K562 (cell line): ENCODE measurements at regions not wholly inside any gene's neighbourhood (a gene's known extent, or its start where the extent isn't known, plus 50 kb on each side); places are given as distances from the start of the nearest gene placed in this dataset.

Source experiments
- ATAC-seq: fragments of 200-7000 bp; cut with Tn5 transposase; 3 replicates; pipeline ENCODE4 v1.9.1; 2020; ENCODE audit warnings: moderate library complexity
- BruUV-seq: library from RNA; stranded (reverse); fragments of 400-500 nt; replicated peaks from 2 replicates; lab custom pipeline; 2021; lab: Mats Ljungman, UMichigan
- CTCF ChIA-PET: fragments of 300-600 bp; formaldehyde crosslinking; extraction: SDS; loops from one replicate; lab custom pipeline; 2021; ENCODE audit warnings: low intra/inter-chr PET ratio; lab: Yijun Ruan, JAX
- POLR2A ChIA-PET: fragments of 300-600, 350-650 bp; sonication (Branson Sonifier 250); formaldehyde crosslinking; extraction: SDS; loops from one replicate; lab custom pipeline; 2021; ENCODE audit warnings: antibody characterized with exemption, inconsistent platforms; lab: Yijun Ruan, JAX
- DNase-seq, 4 experiments: peaks; one replicate each; pipeline versions ENCODE4 v3.0.0 to v3.0.0-alpha.2; 2011 to 2018; ENCODE audit warnings: low spot score in 3 of 4, mixed read lengths in 3 of 4; ENCODE audit errors: extremely low read depth in 1 of 4
- FAIRE-seq: peaks from 2 replicates; lab custom pipeline; 2011; peaks lifted over from hg19 to GRCh38; lab: Jason Lieb, UNC
- H2AFZ ChIP-seq: 2 replicates; pipeline ENCODE4 v1.6.0; 2011; ENCODE audit warnings: low read depth, low read length, control low read depth, inconsistent platforms
- H3K27ac ChIP-seq: fragments of 200-600 bp; 3 replicates; pipeline ENCODE4 v1.8.0; 2011; ENCODE audit warnings: low read depth, mild to moderate bottlenecking, control low read depth, inconsistent platforms, low read length, moderate library complexity, mixed read lengths; ENCODE audit errors: extremely low read depth
- H3K27me3 ChIP-seq, 2 experiments: fragments of 300-600 bp in 1 of 2; 2 replicates in 1 of 2; 3 replicates in 1 of 2; pipeline versions ENCODE4 v1.6.0 to v1.8.0; 2011; ENCODE audit warnings: inconsistent platforms in 2 of 2, low read length in 2 of 2, mild to moderate bottlenecking in 1 of 2, mixed read lengths in 1 of 2, moderate library complexity in 1 of 2; ENCODE audit not compliant: control insufficient read depth in 2 of 2, insufficient read depth in 2 of 2
- H3K36me3 ChIP-seq: fragments of 300-600 bp; 3 replicates; pipeline ENCODE4 v1.8.0; 2011; ENCODE audit warnings: mild to moderate bottlenecking, low read length, inconsistent platforms; ENCODE audit not compliant: control insufficient read depth, insufficient read depth
- H3K4me1 ChIP-seq, 2 experiments: fragments of 200-600 bp in 1 of 2; replicated peaks in 1 of 2; 2 replicates in 1 of 2; 3 replicates in 1 of 2; pipeline versions ENCODE4 v1.5.1 to v1.8.0; 2011; ENCODE audit warnings: inconsistent platforms in 2 of 2, low read length in 2 of 2, mild to moderate bottlenecking in 1 of 2, mixed read lengths in 1 of 2, moderate library complexity in 1 of 2; ENCODE audit not compliant: control insufficient read depth in 2 of 2, insufficient read depth in 2 of 2
- H3K4me2 ChIP-seq: 2 replicates; pipeline ENCODE4 v1.6.1; 2011; ENCODE audit warnings: low read length, control low read depth, inconsistent platforms, mixed read lengths; ENCODE audit not compliant: insufficient read depth
- H3K4me3 ChIP-seq: fragments of 200-600 bp; sonication (generic), shearing (Covaris generic); 2 replicates; pipeline ENCODE4 v1.5.1; 2016; ENCODE audit warnings: control low read depth, inconsistent platforms
- H3K79me2 ChIP-seq: fragments of 200-600 bp; 3 replicates; pipeline ENCODE4 v1.8.0; 2011; ENCODE audit warnings: low read length, inconsistent platforms; ENCODE audit not compliant: control insufficient read depth, insufficient read depth
- H3K9ac ChIP-seq, 2 experiments: 2 replicates each; pipeline versions ENCODE4 v1.6.0 to v1.6.1; 2011; ENCODE audit warnings: low read depth in 2 of 2, low read length in 2 of 2, control low read depth in 1 of 2, inconsistent platforms in 1 of 2, mild to moderate bottlenecking in 1 of 2, mixed read lengths in 1 of 2; ENCODE audit not compliant: insufficient read depth in 1 of 2
- H3K9me1 ChIP-seq: one replicate; pipeline ENCODE4 v1.6.0; 2011; ENCODE audit warnings: inconsistent platforms, mild to moderate bottlenecking, low read length, moderate library complexity; ENCODE audit not compliant: control insufficient read depth, insufficient read depth
- H3K9me3 ChIP-seq: replicated peaks from 2 replicates; pipeline ENCODE4 v1.5.1; 2011; ENCODE audit warnings: low read depth, low read length, inconsistent platforms; ENCODE audit not compliant: control insufficient read depth, insufficient read depth
- H4K20me1 ChIP-seq: replicated peaks from 2 replicates; pipeline ENCODE4 v1.6.1; 2011; ENCODE audit warnings: low read length, inconsistent platforms, mixed read lengths; ENCODE audit not compliant: control insufficient read depth, insufficient read depth
- DMBX1 ChIP-seq: fragments of 250-450 bp; sonication (Bioruptor Pico); IDR thresholded peaks from 2 replicates; pipeline ENCODE4 v1.8.0; 2022; ENCODE audit warnings: inconsistent platforms, mild to moderate bottlenecking, moderate library complexity, borderline replicate concordance
- FOXM1 ChIP-seq, 2 experiments: fragments of 450-650 bp in 1 of 2; sonication (generic) in 1 of 2; formaldehyde crosslinking in 1 of 2; IDR thresholded peaks; 2 replicates each; pipeline versions ENCODE4 v1.6.1 to v1.9.0; 2017 to 2022; ENCODE audit warnings: low read depth in 2 of 2, mild to moderate bottlenecking in 2 of 2, missing genetic modification reagents in 1 of 2, moderate library complexity in 1 of 2
- HBP1 ChIP-seq: fragments of 450-650 bp; formaldehyde crosslinking; IDR thresholded peaks from 2 replicates; pipeline ENCODE4 v1.4.0; 2022; ENCODE audit warnings: missing genetic modification characterization
- HDAC6 ChIP-seq: IDR thresholded peaks from 2 replicates; pipeline ENCODE4 v1.6.1; 2012; ENCODE audit warnings: low read depth, mild to moderate bottlenecking, control low read depth, inconsistent platforms, low read length, moderate library complexity
- HDAC8 ChIP-seq: fragments of 450-650 bp; IDR thresholded peaks from 2 replicates; pipeline ENCODE4 v1.6.1; 2016; ENCODE audit warnings: mild to moderate bottlenecking, missing genetic modification characterization, moderate library complexity, missing compliant biosample characterization
- KAT2B ChIP-seq: IDR thresholded peaks from one replicate; pipeline ENCODE4 v1.6.1; 2012; ENCODE audit warnings: low read depth, mild to moderate bottlenecking, control low read depth, inconsistent platforms, low read length, moderate library complexity
- MYBL2 ChIP-seq, 2 experiments: fragments of 450-650 bp in 1 of 2; sonication (generic) in 1 of 2; formaldehyde crosslinking in 1 of 2; IDR thresholded peaks; 2 replicates each; pipeline versions ENCODE4 v1.6.1 to v1.8.1; 2017 to 2022; ENCODE audit warnings: borderline replicate concordance in 1 of 2, inconsistent platforms in 1 of 2, low read depth in 1 of 2, mild to moderate bottlenecking in 1 of 2, missing genetic modification reagents in 1 of 2, moderate library complexity in 1 of 2
- RBM22 ChIP-seq: fragments of 200-400 bp; formaldehyde crosslinking; IDR thresholded peaks from 2 replicates; pipeline ENCODE4 v1.6.1; 2018; ENCODE audit warnings: low read length, low read depth; ENCODE audit not compliant: poor library complexity, severe bottlenecking
- TCF7L2 ChIP-seq: fragments of 150-350 bp; IDR thresholded peaks from 2 replicates; pipeline ENCODE4 v1.6.1; 2016; ENCODE audit warnings: low read depth, mild to moderate bottlenecking, low read length, moderate library complexity
- TGIF2 ChIP-seq: sonication (generic); formaldehyde crosslinking; IDR thresholded peaks from 2 replicates; pipeline ENCODE4 v1.8.1; 2022; ENCODE audit warnings: mild to moderate bottlenecking, missing genetic modification reagents, moderate library complexity
- ZNF232 ChIP-seq: sonication (generic); formaldehyde crosslinking; IDR thresholded peaks from 2 replicates; pipeline ENCODE4 v1.8.0; 2022; ENCODE audit warnings: mild to moderate bottlenecking, missing genetic modification reagents
- ZNF263 ChIP-seq: sonication (generic); formaldehyde crosslinking; IDR thresholded peaks from 2 replicates; pipeline ENCODE4 v1.8.0; 2022; ENCODE audit warnings: mild to moderate bottlenecking, missing genetic modification reagents, borderline replicate concordance
- WGBS: fragments of 100-300 bp; shearing (Covaris generic); methylation state at CpG from one replicate; pipeline ENCODE4 v1.1.6; 2016; ENCODE audit warnings: low coverage, mixed read lengths; ENCODE audit not compliant: insufficient coverage; ENCODE audit errors: missing lambda C conversion rate; 5-methylcytosine and 5-hydroxymethylcytosine counted together
- in situ Hi-C: fragments of 300-500 bp; cut with MboI; formaldehyde crosslinking; loops from 4 replicates; pipeline ENCODE4 v1.15.0; 2018; ENCODE audit warnings: inconsistent platforms, mixed read lengths
- intact Hi-C: fragments of 100-400 bp; cut with micrococcal nuclease; formaldehyde crosslinking; loops from 2 replicates; pipeline ENCODE4 v1.14.2; 2022
- TF ChIP-seq, protein P1 (sequence below): sonication (generic); formaldehyde crosslinking; IDR thresholded peaks from 2 replicates; pipeline ENCODE4 v1.8.1; 2022; ENCODE audit warnings: missing genetic modification reagents

- H2AFZ ChIP-seq: no peak overlapping the region
- TF ChIP-seq HDAC8: no peak
- TF ChIP-seq RBM22: no peak
- no peak for TF ChIP-seq HBP1
- H3K4me3 ChIP-seq: no peak overlapping the region
- 0% methylated on average over 4 of the region's 4 CpGs for WGBS
- POLR2A ChIA-PET: no interaction called here
- peaks cover 4 to 8% of the 10 kb centered on the region in 2 experiments; a peak in 3 of 5 replicates for H3K27me3 ChIP-seq
- DNase-seq (no peak), ATAC-seq (no peak), FAIRE-seq (no peak)
- CTCF ChIA-PET: no interaction called here
- no peak overlapping the region for H3K27ac ChIP-seq
- BruUV-seq: no TSS peak
- no peaks in the 10 kb centered on the region for H3K79me2 ChIP-seq
- H3K4me2 ChIP-seq: no peak overlapping the region
- in situ Hi-C loops (no loop called here), intact Hi-C loops (no loop called here)
- no peaks in the 10 kb centered on the region for H3K4me1 ChIP-seq
- no peak overlapping the region for H3K9ac ChIP-seq
- no peaks in the 10 kb centered on the region for H3K9me1 ChIP-seq
- no peaks in the 10 kb centered on the region for H3K9me3 ChIP-seq
- H3K36me3 ChIP-seq: no peaks in the 10 kb centered on the region
- H4K20me1 ChIP-seq: no peaks in the 10 kb centered on the region
Observed at GRCh38 chr10:3438606-3439005, 266.0 kb upstream of the PITRM1 start.

DNA sequence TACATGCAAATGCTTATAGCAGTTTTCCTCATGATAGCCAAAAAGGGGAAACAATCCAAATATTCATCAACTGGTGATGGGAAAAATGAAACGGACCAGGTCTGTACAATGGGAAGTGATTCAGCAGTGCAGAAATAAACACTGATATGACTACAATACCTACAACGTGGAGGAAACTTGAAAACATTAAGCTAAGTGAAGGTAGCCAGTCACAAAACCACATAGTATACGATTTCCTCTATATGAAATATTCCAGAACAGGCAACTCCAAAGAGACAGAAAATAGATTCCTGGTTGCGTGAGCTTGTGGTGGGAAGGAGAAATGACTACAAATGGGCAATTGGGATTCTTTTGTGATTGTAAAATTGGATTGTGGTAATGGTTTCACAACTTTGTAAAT lies 263.1 kb upstream of the PITRM1 start:
- WGBS: 1% methylated on average over 4 of the region's 4 CpGs

More for the DNA sequence above, 263.1 kb upstream of the PITRM1 start:
- no peak for ATAC-seq
- no peaks in the 10 kb centered on the region for H3K79me2 ChIP-seq
- H3K4me2 ChIP-seq: no peak overlapping the region
- FAIRE-seq: no peak
- no TSS peak for BruUV-seq
- intact Hi-C loops: no loop called here
- H3K4me1 ChIP-seq: no peaks in the 10 kb centered on the region
- CTCF ChIA-PET: no interaction called here
- no peaks in the 10 kb centered on the region for H3K36me3 ChIP-seq
- no peak overlapping the region for H3K4me3 ChIP-seq
- H3K27me3 ChIP-seq: peaks cover 4 to 13% of the 10 kb centered on the region in 2 experiments; a peak in 3 of 5 replicates
- TF ChIP-seq HDAC6: no peak
- TF ChIP-seq FOXM1 (IDR thresholded peaks at IDR 0.05; ENCODE audit: low read depth): no peak
- no peak for TF ChIP-seq FOXM1 (CRISPR knock-in tag; IDR thresholded peaks at IDR 0.05; ENCODE audit: low read depth)
- TF ChIP-seq DMBX1 (CRISPR knock-in tag): no peak
- no peak for TF ChIP-seq MYBL2 (IDR thresholded peaks at IDR 0.05; ENCODE audit: low read depth)
- TF ChIP-seq MYBL2 (CRISPR knock-in tag; IDR thresholded peaks at IDR 0.05; ENCODE audit: borderline replicate concordance): no peak
- TF ChIP-seq KAT2B: no peak
- TF ChIP-seq TCF7L2: no peak
- TF ChIP-seq TGIF2 (CRISPR knock-in tag): no peak
- TF ChIP-seq, protein P1, sequence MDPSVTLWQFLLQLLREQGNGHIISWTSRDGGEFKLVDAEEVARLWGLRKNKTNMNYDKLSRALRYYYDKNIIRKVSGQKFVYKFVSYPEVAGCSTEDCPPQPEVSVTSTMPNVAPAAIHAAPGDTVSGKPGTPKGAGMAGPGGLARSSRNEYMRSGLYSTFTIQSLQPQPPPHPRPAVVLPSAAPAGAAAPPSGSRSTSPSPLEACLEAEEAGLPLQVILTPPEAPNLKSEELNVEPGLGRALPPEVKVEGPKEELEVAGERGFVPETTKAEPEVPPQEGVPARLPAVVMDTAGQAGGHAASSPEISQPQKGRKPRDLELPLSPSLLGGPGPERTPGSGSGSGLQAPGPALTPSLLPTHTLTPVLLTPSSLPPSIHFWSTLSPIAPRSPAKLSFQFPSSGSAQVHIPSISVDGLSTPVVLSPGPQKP: no peak
- no peak for TF ChIP-seq ZNF263 (CRISPR knock-in tag)
- TF ChIP-seq ZNF232 (CRISPR knock-in tag): no peak
- TF ChIP-seq, all 486 proteins: peak for 0
- POLR2A ChIA-PET: interaction anchor here (1.1 to 1.7 kb wide), 2 partner anchors 16 to 350 kb away, joined by 5 to 6 read pairs; partner anchors contain the start of gene KLF6
- H4K20me1 ChIP-seq: no peaks in the 10 kb centered on the region
- no peaks in the 10 kb centered on the region for H3K9me3 ChIP-seq
- in situ Hi-C loops: no loop called here
- no peak for DNase-seq
- no peaks in the 10 kb centered on the region for H3K9me1 ChIP-seq
- no peak overlapping the region for H3K9ac ChIP-seq
- H2AFZ ChIP-seq: no peak overlapping the region
- H3K27ac ChIP-seq: no peak overlapping the region
